GM12878 (cell line): ENCODE measurements at regions not wholly inside any gene's neighbourhood (a gene's known extent, or its start where the extent isn't known, plus 50 kb on each side); places are given as distances from the start of the nearest gene placed in this dataset.

Experiments
- ATAC-seq: fragments of 200-7000 bp; cut with Tn5 transposase; 3 replicates; pipeline ENCODE4 v1.9.1; 2020; ENCODE audit warnings: mild to moderate bottlenecking, moderate library complexity
- BruUV-seq: library from RNA; stranded (reverse); fragments of 400-500 nt; replicated peaks from 2 replicates; lab custom pipeline; 2021; lab: Mats Ljungman, UMichigan
- CTCF ChIA-PET: fragments of 300-600 bp; sonication (Branson Sonifier 250); formaldehyde crosslinking; extraction: SDS; loops from one replicate; lab custom pipeline; 2021; ENCODE audit warnings: inconsistent platforms; lab: Yijun Ruan, JAX
- POLR2A ChIA-PET: fragments of 350-600 bp; formaldehyde crosslinking; extraction: SDS; loops from one replicate; lab custom pipeline; 2021; ENCODE audit warnings: inconsistent platforms; lab: Charles Lee
- RAD21 ChIA-PET: fragments of 300-600 bp; sonication (Branson Sonifier 250); formaldehyde crosslinking; loops from one replicate; lab custom pipeline; 2023; ENCODE audit warnings: antibody characterized with exemption; ENCODE audit not compliant: unreplicated experiment; lab: Charles Lee
- SMC1A ChIA-PET: fragments of 300-600 bp; sonication (Branson Sonifier 250); formaldehyde crosslinking; loops from one replicate; lab custom pipeline; 2023; ENCODE audit not compliant: unreplicated experiment, uncharacterized antibody; lab: Charles Lee
- DNase-seq: peaks from one replicate; pipeline ENCODE4 v3.0.0-alpha.2; 2011; ENCODE audit warnings: low read depth, low spot score
- FAIRE-seq: peaks from 3 replicates; lab custom pipeline; 2011; peaks lifted over from hg19 to GRCh38; lab: Jason Lieb, UNC
- H2AFZ ChIP-seq: 2 replicates; pipeline ENCODE4 v1.6.0; 2011; ENCODE audit warnings: low read depth, low read length, control low read depth; ENCODE audit not compliant: control insufficient read depth
- H3K27ac ChIP-seq: 2 replicates; pipeline ENCODE4 v1.5.1; 2011; ENCODE audit warnings: control low read depth; ENCODE audit not compliant: control insufficient read depth, insufficient read depth
- H3K27me3 ChIP-seq, 2 experiments: replicated peaks in 1 of 2; 2 replicates each; pipeline versions ENCODE4 v1.6.0 to v1.6.1; 2011; ENCODE audit warnings: low read length in 1 of 2; ENCODE audit not compliant: control insufficient read depth in 2 of 2, insufficient read depth in 2 of 2
- H3K36me3 ChIP-seq, 2 experiments: 2 replicates each; pipeline ENCODE4 v1.5.1; 2011; ENCODE audit warnings: low read length in 1 of 2; ENCODE audit not compliant: control insufficient read depth in 2 of 2, insufficient read depth in 2 of 2
- H3K4me1 ChIP-seq: 2 replicates; pipeline ENCODE4 v1.6.1; 2011; ENCODE audit warnings: mild to moderate bottlenecking, low read length, moderate library complexity, mixed read lengths; ENCODE audit not compliant: control insufficient read depth, insufficient read depth
- H3K4me2 ChIP-seq: 2 replicates; pipeline ENCODE4 v1.6.0; 2011; ENCODE audit warnings: control low read depth; ENCODE audit not compliant: control insufficient read depth, insufficient read depth
- H3K4me3 ChIP-seq: fragments of 200-600 bp; sonication (generic); 2 replicates; pipeline ENCODE4 v1.5.1; 2016
- H3K79me2 ChIP-seq: 2 replicates; pipeline ENCODE4 v1.6.0; 2011; ENCODE audit warnings: low read length; ENCODE audit not compliant: control insufficient read depth, insufficient read depth
- H3K9ac ChIP-seq: 2 replicates; pipeline ENCODE4 v1.8.0; 2011; ENCODE audit warnings: low read length, control low read depth, mixed read lengths; ENCODE audit not compliant: control insufficient read depth, insufficient read depth
- H3K9me3 ChIP-seq: replicated peaks from 3 replicates; pipeline ENCODE4 v1.5.1; 2011; ENCODE audit warnings: mild to moderate bottlenecking, low read length; ENCODE audit not compliant: control insufficient read depth, insufficient read depth
- H4K20me1 ChIP-seq: 2 replicates; pipeline ENCODE4 v1.6.0; 2011; ENCODE audit not compliant: control insufficient read depth, insufficient read depth
- BHLHE40 ChIP-seq, 2 experiments: fragments of 450-650 bp in 1 of 2; IDR thresholded peaks; 2 replicates each; pipeline ENCODE4 v1.6.1; 2011 to 2017; ENCODE audit warnings: low read depth in 2 of 2, borderline replicate concordance in 1 of 2, improper control_type of control experiment in 1 of 2, low read length in 1 of 2, mild to moderate bottlenecking in 1 of 2
- CHD1 ChIP-seq: IDR thresholded peaks from 2 replicates; pipeline ENCODE4 v1.6.1; 2012; ENCODE audit warnings: low read depth, low read length, improper control_type of control experiment
- CREB1 ChIP-seq: IDR thresholded peaks from 2 replicates; pipeline ENCODE4 v1.6.1; 2012; ENCODE audit warnings: low read depth, mild to moderate bottlenecking, inconsistent platforms
- CTCF ChIP-seq, 3 experiments: IDR thresholded peaks in 2 of 3; conservative IDR thresholded peaks in 1 of 3; 2 replicates each; pipeline ENCODE4 v1.5.1; 2011; ENCODE audit warnings: low read depth in 3 of 3, low read length in 3 of 3, mild to moderate bottlenecking in 3 of 3, control low read depth in 2 of 3, moderate library complexity in 2 of 3, inconsistent platforms in 1 of 3, mixed read lengths in 1 of 3; ENCODE audit not compliant: control insufficient read depth in 2 of 3, insufficient read depth in 1 of 3; ENCODE audit errors: extremely low read depth in 1 of 3
- ETV6 ChIP-seq, 2 experiments: fragments of 450-650 bp in 1 of 2; IDR thresholded peaks in 1 of 2; conservative IDR thresholded peaks in 1 of 2; 2 replicates each; pipeline ENCODE4 v1.6.1; 2014; ENCODE audit warnings: antibody characterized with exemption in 1 of 2, borderline replicate concordance in 1 of 2, low read depth in 1 of 2, mild to moderate bottlenecking in 1 of 2, moderate library complexity in 1 of 2
- HDAC2 ChIP-seq: fragments of 200-600 bp; sonication (generic); IDR thresholded peaks from 2 replicates; pipeline ENCODE4 v1.6.1; 2017
- IKZF2 ChIP-seq, 2 experiments: fragments of 450-650 bp; IDR thresholded peaks; 2 replicates each; pipeline ENCODE4 v1.6.1; 2017; ENCODE audit warnings: mild to moderate bottlenecking in 2 of 2, moderate library complexity in 2 of 2
- NR2C2 ChIP-seq: IDR thresholded peaks from 2 replicates; pipeline ENCODE4 v1.6.1; 2011; ENCODE audit warnings: borderline replicate concordance, low read depth; ENCODE audit not compliant: control insufficient read depth, insufficient read length
- RAD51 ChIP-seq: fragments of 450-650 bp; IDR thresholded peaks from 2 replicates; pipeline ENCODE4 v1.6.1; 2016; ENCODE audit warnings: moderate library complexity, mild to moderate bottlenecking, inconsistent platforms
- RBBP5 ChIP-seq: fragments of 200-600 bp; sonication (generic); conservative IDR thresholded peaks from 2 replicates; pipeline ENCODE4 v1.6.1; 2016
- SPI1 ChIP-seq: IDR thresholded peaks from 2 replicates; pipeline ENCODE4 v1.6.1; 2011; ENCODE audit warnings: low read depth, mild to moderate bottlenecking, low read length, moderate library complexity, borderline replicate concordance; ENCODE audit not compliant: insufficient read depth
- SREBF2 ChIP-seq: IDR thresholded peaks from 2 replicates; pipeline ENCODE4 v1.6.1; 2012; ENCODE audit warnings: mild to moderate bottlenecking, low read length
- USF1 ChIP-seq: IDR thresholded peaks from 2 replicates; pipeline ENCODE4 v1.6.1; 2011; ENCODE audit warnings: borderline replicate concordance, low read depth, mild to moderate bottlenecking, moderate library complexity, mixed read lengths, low read length; ENCODE audit not compliant: insufficient read depth; ENCODE audit errors: extremely low read length
- ZNF687 ChIP-seq: fragments of 450-650 bp; IDR thresholded peaks from 2 replicates; pipeline ENCODE4 v1.6.1; 2017; ENCODE audit warnings: mild to moderate bottlenecking, moderate library complexity
- WGBS: methylation state at CpG from one replicate; pipeline ENCODE4 v1.1.6; 2016; ENCODE audit warnings: low lambda C conversion rate; ENCODE audit not compliant: insufficient replicate concordance, insufficient coverage; ENCODE audit errors: missing lambda C conversion rate; 5-methylcytosine and 5-hydroxymethylcytosine counted together
- in situ Hi-C: fragments of 300-500 bp; cut with MboI; formaldehyde crosslinking; loops from 9 replicates; pipeline ENCODE4 v1.14.3; 2018; ENCODE audit warnings: mixed read lengths
- intact Hi-C: fragments of 100-400 bp; cut with micrococcal nuclease; formaldehyde crosslinking; loops from one replicate; pipeline ENCODE4 v1.14.2; 2022; ENCODE audit not compliant: unreplicated experiment

- no peaks in the 10 kb centered on the region for H3K79me2 ChIP-seq
- POLR2A ChIA-PET = no interaction called here
- no peak overlapping the region for H2AFZ ChIP-seq
- no peaks in the 10 kb centered on the region for H3K36me3 ChIP-seq
- no peaks in the 10 kb centered on the region for H3K4me1 ChIP-seq
- H3K4me3 ChIP-seq = no peak overlapping the region
- H3K4me2 ChIP-seq = no peak overlapping the region
- H4K20me1 ChIP-seq = no peaks in the 10 kb centered on the region
- H3K9ac ChIP-seq = no peak overlapping the region
- FAIRE-seq (no peak), ATAC-seq (no peak), DNase-seq (no peak)
- BruUV-seq = no TSS peak
- SMC1A ChIA-PET = interaction anchor here (1.4 kb wide), 1 partner anchor 10 kb away, joined by 3 read pairs; no protein-coding TSS in a partner anchor
- H3K27ac ChIP-seq = no peak overlapping the region
- 48% methylated on average over 16 of the region's 16 CpGs for WGBS
- H3K27me3 ChIP-seq = no peaks in the 10 kb centered on the region; a peak in 1 of 4 replicates
- CTCF ChIA-PET = no interaction called here
- no peaks in the 10 kb centered on the region for H3K9me3 ChIP-seq
- intact Hi-C loops = no loop called here
- RAD21 ChIA-PET = no interaction called here
- in situ Hi-C loops = no loop called here
- TF ChIP-seq SPI1 = no peak
- no peak for TF ChIP-seq USF1
- TF ChIP-seq SREBF2 = no peak
- no peak for TF ChIP-seq CREB1
- no peak for TF ChIP-seq ZNF687
- TF ChIP-seq RAD51 = no peak
- TF ChIP-seq IKZF2 (IDR thresholded peaks at IDR 0.05) = no peak
- no peak for TF ChIP-seq NR2C2
- TF ChIP-seq RBBP5 = no peak
- TF ChIP-seq BHLHE40 (IDR thresholded peaks at IDR 0.05; ENCODE audit: borderline replicate concordance in 1 of 2, low read depth in 2 of 2, low read length in 1 of 2) = no peak
- no peak for TF ChIP-seq ETV6 (conservative IDR thresholded peaks at IDR 0.05 in 1 of 2, IDR thresholded peaks at IDR 0.05 in 1 of 2; ENCODE audit: borderline replicate concordance in 1 of 2, low read depth in 1 of 2)
- TF ChIP-seq CHD1 = no peak
- TF ChIP-seq HDAC2 = no peak
- no peak for TF ChIP-seq CTCF (IDR thresholded peaks at IDR 0.05 in 2 of 3, conservative IDR thresholded peaks at IDR 0.05 in 1 of 3; ENCODE audit: control insufficient read depth in 2 of 3, extremely low read depth in 1 of 3, insufficient read depth in 1 of 3, low read depth in 3 of 3, low read length in 3 of 3)
Measured at GRCh38 chr5:142233083-142234032, 91.5 kb downstream of the SPRY4 start.
